IPS DF 4.7 (cell line): ENCODE measurements at regions not wholly inside any gene's neighbourhood (a gene's known extent, or its start where the extent isn't known, plus 50 kb on each side); places are given as distances from the start of the nearest gene placed in this dataset.

ENCODE experiments used
- DNase-seq: peaks from one replicate; pipeline ENCODE4 v3.0.0-alpha.2; 2013; ENCODE audit warnings: low spot score; ENCODE audit errors: extremely low read depth

- no peak for DNase-seq
Observed at GRCh38 chr12:67582844-67583243, 65.7 kb upstream of the DYRK2 start.

- no peak for DNase-seq
Observed at GRCh38 chr12:67586951-67587350, 61.6 kb upstream of the DYRK2 start.

- no peak for DNase-seq
Observed at GRCh38 chr12:67589078-67589477, 59.5 kb upstream of the DYRK2 start.

GRCh38 chr12:67590149-67590790, 58.3 kb upstream of the DYRK2 start:
- no peak for DNase-seq

- no peak for DNase-seq
Observed at GRCh38 chr12:67592228-67593011, 56.1 kb upstream of the DYRK2 start.

- DNase-seq = no peak
Observed at GRCh38 chr12:67593041-67593440, 55.5 kb upstream of the DYRK2 start.

GRCh38 chr12:67593461-67594330, 54.8 kb upstream of the DYRK2 start:
- DNase-seq = no peak

GRCh38 chr12:67594888-67595287, 53.7 kb upstream of the DYRK2 start:
- no peak for DNase-seq

- no peak for DNase-seq
Observed at GRCh38 chr12:67595365-67595764, 53.2 kb upstream of the DYRK2 start.

- no peak for DNase-seq
Observed at GRCh38 chr12:67598598-67598997, 49.9 kb upstream of the DYRK2 start.
